HG03139 (cell line): ENCODE measurements at regions not wholly inside any gene's neighbourhood (a gene's known extent, or its start where the extent isn't known, plus 50 kb on each side); places are given as distances from the start of the nearest gene placed in this dataset.

Experiments used
- ATAC-seq: cut with Tn5 transposase; IDR thresholded peaks from one replicate; pipeline ENCODE4 v1.9.1; 2021; ENCODE audit not compliant: unreplicated experiment

GRCh38 chr12:69123919-69124638, 115.3 kb upstream of the CPSF6 start:
- no peak for ATAC-seq

- no peak for ATAC-seq
Observed at GRCh38 chr12:69129017-69129416, 110.4 kb upstream of the CPSF6 start.

- no peak for ATAC-seq
Observed at GRCh38 chr12:69129564-69129963, 109.8 kb upstream of the CPSF6 start.

DNA sequence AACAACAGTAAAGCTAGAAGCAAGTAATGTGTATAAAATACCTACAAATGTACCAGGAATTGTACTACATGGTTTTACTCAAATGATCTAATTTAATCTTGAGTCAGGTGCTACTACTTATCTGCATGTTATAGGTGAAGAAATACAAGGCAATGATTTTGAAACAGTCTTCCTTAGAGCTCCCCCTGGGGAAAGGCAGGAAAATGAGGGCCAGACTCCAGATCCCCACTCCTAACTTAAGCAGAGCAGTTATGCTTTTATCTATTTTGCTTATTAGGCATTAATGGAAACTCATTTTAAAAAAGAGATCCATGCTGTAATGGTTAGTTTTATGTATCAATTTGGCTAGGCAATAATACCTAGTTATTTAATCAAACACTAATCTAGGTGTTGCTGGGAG, 109.3 kb upstream of the CPSF6 start:
- ATAC-seq, result no peak

- no peak for ATAC-seq
Observed at GRCh38 chr12:69131077-69131476, 108.3 kb upstream of the CPSF6 start.

GRCh38 chr12:69136931-69137613, 102.3 kb upstream of the CPSF6 start:
- no peak for ATAC-seq

GRCh38 chr12:69141074-69141473, 98.3 kb upstream of the CPSF6 start:
- ATAC-seq, result no peak

GRCh38 chr12:69149270-69149669, 90.1 kb upstream of the CPSF6 start:
- ATAC-seq, result no peak

DNA sequence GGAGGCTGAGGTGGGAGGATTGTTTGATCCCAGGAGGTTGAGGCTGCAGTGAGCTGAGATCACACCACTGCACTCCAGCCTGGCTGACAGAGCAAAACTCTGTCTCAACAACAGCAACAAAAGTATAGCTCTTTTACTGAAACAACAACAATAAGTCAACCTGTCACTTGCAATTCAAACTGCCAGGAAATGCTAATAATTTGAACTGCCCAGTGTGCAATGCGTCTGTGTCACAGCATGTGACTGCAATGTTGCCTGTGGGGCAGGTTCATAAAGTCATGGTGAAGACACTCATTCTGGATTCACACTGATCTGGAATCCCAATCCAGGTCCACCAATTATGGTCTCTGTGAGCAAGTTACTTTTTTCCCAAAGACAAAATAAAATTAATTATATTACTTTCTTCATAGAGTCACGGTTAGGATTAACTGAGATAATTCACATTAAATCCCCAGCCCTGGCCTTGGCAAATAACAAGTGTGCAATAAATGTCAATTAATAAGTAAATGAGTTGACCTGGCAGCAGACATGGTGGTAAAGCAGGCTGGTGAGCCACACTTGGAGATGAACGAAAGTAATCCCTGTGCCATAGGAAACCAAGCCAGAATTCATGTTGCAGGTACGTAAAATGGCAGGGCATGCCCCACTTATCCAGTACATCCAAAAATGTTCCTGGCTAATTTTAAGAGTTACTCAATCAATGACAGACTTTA, 89.1 kb upstream of the CPSF6 start:
- ATAC-seq, result no peak

DNA sequence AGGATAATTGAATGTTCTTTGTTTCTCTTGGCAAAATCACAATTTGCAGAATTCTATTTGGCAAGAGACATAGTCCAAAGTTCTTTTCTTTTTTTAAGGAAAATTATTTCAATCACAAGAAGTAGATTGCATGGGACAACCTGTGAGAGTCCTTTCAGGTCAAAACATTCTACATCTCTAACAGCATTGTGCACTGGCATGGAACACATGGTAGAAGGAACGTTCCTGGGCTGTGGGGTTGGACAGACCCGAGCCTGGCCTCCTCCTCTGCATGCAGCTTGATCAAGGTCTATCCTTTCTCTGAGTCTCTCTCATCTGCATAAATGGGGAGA, 88.6 kb upstream of the CPSF6 start:
- ATAC-seq, result no peak

- ATAC-seq, result no peak
Observed at GRCh38 chr12:69151254-69151764, 88.1 kb upstream of the CPSF6 start.

GRCh38 chr12:69154585-69155363, 84.6 kb upstream of the CPSF6 start:
- no peak for ATAC-seq

GRCh38 chr12:69157023-69157655, 82.2 kb upstream of the CPSF6 start:
- peak; percentile 94 for ATAC-seq

DNA sequence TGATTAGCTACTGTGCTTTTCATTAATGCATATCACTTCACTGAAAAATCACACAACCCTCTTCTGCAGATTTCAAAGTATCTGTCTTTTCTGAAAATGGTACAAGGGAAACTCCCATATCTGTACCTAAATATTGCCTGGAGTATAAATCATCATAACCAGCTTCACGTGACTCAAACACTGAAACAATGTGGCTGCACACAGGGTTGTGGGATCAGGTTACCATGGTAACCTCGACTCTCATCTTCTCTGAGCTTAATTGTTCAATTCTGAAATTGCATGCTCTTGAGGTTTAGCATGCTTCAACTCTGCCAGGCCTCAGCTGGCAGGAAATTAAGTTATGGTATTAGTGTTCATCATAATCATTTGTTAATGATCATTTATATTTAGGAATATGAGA, 77.5 kb upstream of the CPSF6 start:
- peak; percentile 38 for ATAC-seq

DNA sequence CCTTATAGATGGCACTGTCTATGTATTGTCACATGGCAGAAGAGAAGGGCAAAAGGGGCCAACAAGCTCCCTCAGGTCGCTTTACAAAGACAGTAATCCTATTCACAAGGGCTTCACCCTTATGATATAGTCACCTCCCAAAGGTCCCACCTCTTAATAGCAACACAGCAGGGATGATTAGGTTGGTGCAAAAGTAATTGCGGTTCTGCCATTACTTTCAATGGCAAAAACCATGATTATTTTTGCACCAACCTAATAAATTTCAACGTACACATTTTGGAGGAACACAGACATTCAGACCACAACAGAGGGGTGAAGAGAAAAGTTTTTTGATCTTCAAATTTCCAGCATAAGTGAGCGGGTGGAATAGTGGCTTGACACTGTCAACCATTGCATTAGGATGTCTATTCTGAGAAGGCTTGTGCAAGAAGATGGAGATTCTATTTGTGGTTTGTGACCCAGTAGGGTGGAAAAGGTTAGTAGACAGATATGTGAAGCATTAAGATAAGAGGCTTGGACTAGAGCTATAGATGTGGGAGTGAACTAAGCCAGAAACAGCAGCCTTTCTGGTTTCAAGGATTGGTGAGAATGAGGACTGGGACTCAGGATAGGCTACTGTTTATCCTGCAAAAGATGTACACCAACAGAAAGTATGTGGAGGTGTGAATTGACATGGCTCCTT, 75.5 kb upstream of the CPSF6 start:
- no peak for ATAC-seq

- ATAC-seq, result no peak
Observed at GRCh38 chr12:69167648-69168165, 71.7 kb upstream of the CPSF6 start.

- no peak for ATAC-seq
Observed at GRCh38 chr12:69168363-69168762, 71.0 kb upstream of the CPSF6 start.

DNA sequence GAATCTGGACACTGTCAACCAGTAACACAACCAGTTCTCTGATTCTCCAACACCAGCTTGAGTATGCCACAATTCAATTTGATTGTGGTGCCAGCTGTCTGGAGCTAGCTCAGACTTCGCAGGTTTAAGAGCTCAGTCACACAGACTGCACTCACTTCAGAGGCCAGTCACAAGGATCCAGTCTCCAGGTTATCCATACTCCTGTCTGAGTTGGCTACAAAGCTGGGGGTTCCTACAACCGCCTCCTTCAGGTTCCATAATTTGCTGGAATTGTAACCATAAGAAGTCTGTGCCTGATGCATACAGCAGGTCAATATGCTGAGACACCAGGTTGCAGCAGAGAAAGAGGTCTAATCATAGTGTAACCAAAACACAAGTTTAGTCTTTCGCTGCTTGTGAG, 70.5 kb upstream of the CPSF6 start:
- ATAC-seq, result no peak

DNA sequence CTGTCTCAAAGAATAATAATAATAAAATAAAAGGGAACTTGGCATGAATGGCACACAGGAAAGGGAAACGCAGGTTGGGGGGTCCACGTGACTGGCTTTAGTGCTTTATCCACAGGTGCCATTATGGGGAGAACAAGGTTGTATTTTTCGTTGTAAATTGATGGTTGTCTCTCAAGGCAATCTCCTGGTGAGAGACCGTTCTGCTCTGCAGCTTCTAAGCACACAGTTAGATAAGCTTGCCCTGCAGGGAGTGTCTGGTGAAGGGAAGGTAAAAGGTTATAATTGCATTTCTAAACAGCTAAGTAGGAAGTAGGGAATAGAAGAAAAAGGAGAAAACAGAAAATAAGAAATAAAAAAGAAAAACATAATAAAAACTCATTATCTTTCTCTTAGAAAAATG, 69.1 kb upstream of the CPSF6 start:
- ATAC-seq, result no peak

DNA sequence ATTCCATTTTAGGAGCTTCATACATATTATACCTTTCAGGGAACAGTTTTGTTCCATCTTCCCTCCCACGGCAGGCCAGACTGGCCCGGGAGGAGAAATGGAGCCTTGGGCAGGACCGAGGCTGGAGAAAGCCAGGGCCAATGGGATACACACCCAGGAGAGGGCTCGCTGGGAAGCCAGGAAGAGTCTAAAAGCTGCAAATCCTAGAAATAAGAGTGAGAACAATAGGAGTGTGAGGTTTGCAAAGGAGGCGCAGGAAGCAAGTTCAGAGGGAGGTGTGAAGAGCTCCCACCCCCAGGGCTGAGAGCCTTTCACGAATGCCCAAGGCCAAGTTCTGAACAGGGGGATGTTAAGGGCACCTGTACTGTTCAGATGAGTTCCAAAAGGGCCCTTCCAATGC, 67.5 kb upstream of the CPSF6 start:
- ATAC-seq, result no peak
